ENCODE measurements at regions not wholly inside any gene's neighbourhood (a gene's known extent, or its start where the extent isn't known, plus 50 kb on each side); places are given as distances from the start of the nearest gene placed in this dataset.

- TF ChIP-seq CTCF (IDR thresholded peaks at IDR 0.05) (no peak), ZFX (IDR thresholded peaks at IDR 0.05; ENCODE audit: borderline replicate concordance) (no peak)
- no peak overlapping the region for H3K27ac ChIP-seq
Measured at GRCh38 chr5:21145376-21145775, 1157.4 kb upstream of the CDH18 start.

- TF ChIP-seq ZFX (IDR thresholded peaks at IDR 0.05; ENCODE audit: borderline replicate concordance) (no peak), CTCF (IDR thresholded peaks at IDR 0.05) (no peak)
- H3K27ac ChIP-seq, result no peak overlapping the region
Measured at GRCh38 chr5:21143686-21144085, 1155.7 kb upstream of the CDH18 start.

GRCh38 chr5:21142791-21143190 lies 1154.8 kb upstream of the CDH18 start:
- TF ChIP-seq CTCF (IDR thresholded peaks at IDR 0.05), result no peak
- TF ChIP-seq ZFX (IDR thresholded peaks at IDR 0.05; ENCODE audit: borderline replicate concordance), result no peak
- H3K27ac ChIP-seq, result no peak overlapping the region

GRCh38 chr5:21140987-21141386 lies 1153.0 kb upstream of the CDH18 start:
- no peak overlapping the region for H3K27ac ChIP-seq
- TF ChIP-seq ZFX (IDR thresholded peaks at IDR 0.05; ENCODE audit: borderline replicate concordance) (no peak), CTCF (IDR thresholded peaks at IDR 0.05) (no peak)

- no peak overlapping the region for H3K27ac ChIP-seq
- TF ChIP-seq ZFX (IDR thresholded peaks at IDR 0.05; ENCODE audit: borderline replicate concordance), result no peak
- TF ChIP-seq CTCF (IDR thresholded peaks at IDR 0.05), result no peak
Measured at GRCh38 chr5:21126236-21126635, 1138.2 kb upstream of the CDH18 start.

- TF ChIP-seq CTCF (IDR thresholded peaks at IDR 0.05) (no peak), ZFX (IDR thresholded peaks at IDR 0.05; ENCODE audit: borderline replicate concordance) (no peak)
- H3K27ac ChIP-seq, result no peak overlapping the region
Measured at GRCh38 chr5:21125238-21125983, 1137.4 kb upstream of the CDH18 start.

GRCh38 chr5:21121213-21121612 lies 1133.2 kb upstream of the CDH18 start:
- no peak overlapping the region for H3K27ac ChIP-seq
- TF ChIP-seq ZFX (IDR thresholded peaks at IDR 0.05; ENCODE audit: borderline replicate concordance) (no peak), CTCF (IDR thresholded peaks at IDR 0.05) (no peak)
